Mucosa of stomach (tissue), 1 donor: ENCODE measurements at regions not wholly inside any gene's neighbourhood (a gene's known extent, or its start where the extent isn't known, plus 50 kb on each side); places are given as distances from the start of the nearest gene placed in this dataset.

Experiments used
- H3K27me3 ChIP-seq: one replicate; pipeline ENCODE4 v1.7.0; 2013; ENCODE audit warnings: mild to moderate bottlenecking, low read length; ENCODE audit not compliant: control insufficient read depth, insufficient read depth
- H3K36me3 ChIP-seq: one replicate; pipeline ENCODE4 v1.7.0; 2013; ENCODE audit warnings: low read length; ENCODE audit not compliant: control insufficient read depth, insufficient read depth
- H3K4me1 ChIP-seq: one replicate; pipeline ENCODE4 v1.7.0; 2013; ENCODE audit warnings: mild to moderate bottlenecking, low read length; ENCODE audit not compliant: control insufficient read depth, insufficient read depth
- H3K4me3 ChIP-seq: one replicate; pipeline ENCODE4 v1.7.0; 2013; ENCODE audit warnings: low read length
- H3K9ac ChIP-seq: one replicate; pipeline ENCODE4 v1.7.0; 2013; ENCODE audit warnings: mild to moderate bottlenecking, low read length, moderate library complexity
- H3K9me3 ChIP-seq: one replicate; pipeline ENCODE4 v1.7.0; 2013; ENCODE audit warnings: mild to moderate bottlenecking, low read length, moderate library complexity; ENCODE audit not compliant: control insufficient read depth
- donor health status: Pancreatic carcinoma.

GRCh38 chr3:8097690-8098089 is 403.9 kb upstream of the LMCD1 start:
- H3K9ac ChIP-seq: no peak overlapping the region
- no peak overlapping the region for H3K4me3 ChIP-seq
- no peaks in the 10 kb centered on the region for H3K27me3 ChIP-seq
- H3K9me3 ChIP-seq: no peaks in the 10 kb centered on the region
- no peaks in the 10 kb centered on the region for H3K4me1 ChIP-seq
- no peaks in the 10 kb centered on the region for H3K36me3 ChIP-seq

- Histone ChIP-seq H3K4me3 (no peak overlapping the region), H3K4me1 (no peaks in the 10 kb centered on the region), H3K9me3 (no peaks in the 10 kb centered on the region), H3K9ac (no peak overlapping the region), H3K36me3 (no peaks in the 10 kb centered on the region), H3K27me3 (no peaks in the 10 kb centered on the region)
These were observed 397.7 kb upstream of the LMCD1 start for GRCh38 chr3:8103954-8104353.

GRCh38 chr3:8106921-8107320 is 394.7 kb upstream of the LMCD1 start:
- no peaks in the 10 kb centered on the region for H3K27me3 ChIP-seq
- H3K4me3 ChIP-seq: no peak overlapping the region
- no peaks in the 10 kb centered on the region for H3K9me3 ChIP-seq
- no peaks in the 10 kb centered on the region for H3K36me3 ChIP-seq
- no peaks in the 10 kb centered on the region for H3K4me1 ChIP-seq
- H3K9ac ChIP-seq: no peak overlapping the region

GRCh38 chr3:8110966-8111798 is 390.4 kb upstream of the LMCD1 start:
- Histone ChIP-seq H3K9ac (no peak overlapping the region), H3K27me3 (no peaks in the 10 kb centered on the region), H3K36me3 (no peaks in the 10 kb centered on the region), H3K4me1 (no peaks in the 10 kb centered on the region), H3K9me3 (no peaks in the 10 kb centered on the region), H3K4me3 (no peak overlapping the region)

- Histone ChIP-seq H3K27me3 (no peaks in the 10 kb centered on the region), H3K9ac (no peak overlapping the region), H3K4me1 (no peaks in the 10 kb centered on the region), H3K36me3 (no peaks in the 10 kb centered on the region), H3K4me3 (no peak overlapping the region), H3K9me3 (no peaks in the 10 kb centered on the region)
These were observed 389.0 kb upstream of the LMCD1 start for GRCh38 chr3:8112587-8112986.

GRCh38 chr3:8113626-8114025 is 388.0 kb upstream of the LMCD1 start:
- Histone ChIP-seq H3K4me1 (no peaks in the 10 kb centered on the region), H3K4me3 (no peak overlapping the region), H3K27me3 (no peaks in the 10 kb centered on the region), H3K9ac (no peak overlapping the region), H3K36me3 (no peaks in the 10 kb centered on the region), H3K9me3 (no peaks in the 10 kb centered on the region)

GRCh38 chr3:8128686-8129085 is 372.9 kb upstream of the LMCD1 start:
- no peak overlapping the region for H3K9ac ChIP-seq
- H3K27me3 ChIP-seq: no peaks in the 10 kb centered on the region
- no peaks in the 10 kb centered on the region for H3K36me3 ChIP-seq
- no peaks in the 10 kb centered on the region for H3K9me3 ChIP-seq
- no peak overlapping the region for H3K4me3 ChIP-seq
- no peaks in the 10 kb centered on the region for H3K4me1 ChIP-seq

GRCh38 chr3:8136553-8136952 is 365.1 kb upstream of the LMCD1 start:
- Histone ChIP-seq H3K36me3 (no peaks in the 10 kb centered on the region), H3K9me3 (no peaks in the 10 kb centered on the region), H3K9ac (no peak overlapping the region), H3K4me1 (peaks cover 5% of the 10 kb centered on the region), H3K4me3 (no peak overlapping the region), H3K27me3 (no peaks in the 10 kb centered on the region)

- Histone ChIP-seq H3K9me3 (no peaks in the 10 kb centered on the region), H3K36me3 (no peaks in the 10 kb centered on the region), H3K4me3 (no peak overlapping the region), H3K4me1 (no peaks in the 10 kb centered on the region), H3K27me3 (no peaks in the 10 kb centered on the region), H3K9ac (no peak overlapping the region)
These were observed 358.4 kb upstream of the LMCD1 start for GRCh38 chr3:8143186-8143585.

GRCh38 chr3:8145661-8146060 is 356.0 kb upstream of the LMCD1 start:
- Histone ChIP-seq H3K36me3 (no peaks in the 10 kb centered on the region), H3K4me3 (no peak overlapping the region), H3K27me3 (no peaks in the 10 kb centered on the region), H3K9me3 (no peaks in the 10 kb centered on the region), H3K4me1 (no peaks in the 10 kb centered on the region), H3K9ac (no peak overlapping the region)

- no peak overlapping the region for H3K4me3 ChIP-seq
- H3K4me1 ChIP-seq: no peaks in the 10 kb centered on the region
- H3K9ac ChIP-seq: no peak overlapping the region
- H3K27me3 ChIP-seq: no peaks in the 10 kb centered on the region
- no peaks in the 10 kb centered on the region for H3K36me3 ChIP-seq
- H3K9me3 ChIP-seq: no peaks in the 10 kb centered on the region
These were observed 353.9 kb upstream of the LMCD1 start for GRCh38 chr3:8147711-8148110.

GRCh38 chr3:8152821-8153418 is 348.7 kb upstream of the LMCD1 start:
- no peaks in the 10 kb centered on the region for H3K9me3 ChIP-seq
- no peaks in the 10 kb centered on the region for H3K27me3 ChIP-seq
- no peak overlapping the region for H3K4me3 ChIP-seq
- no peaks in the 10 kb centered on the region for H3K36me3 ChIP-seq
- no peaks in the 10 kb centered on the region for H3K4me1 ChIP-seq
- H3K9ac ChIP-seq: no peak overlapping the region
